Epithelial cell of proximal tubule (primary cell): ENCODE measurements at regions not wholly inside any gene's neighbourhood (a gene's known extent, or its start where the extent isn't known, plus 50 kb on each side); places are given as distances from the start of the nearest gene placed in this dataset.

Experiments
- DNase-seq: peaks from one replicate; pipeline ENCODE4 v3.0.0-alpha.2; 2011; ENCODE audit warnings: low read depth
- H3K4me3 ChIP-seq: 2 replicates; pipeline ENCODE4 v1.5.1; 2011; ENCODE audit warnings: low read depth, mild to moderate bottlenecking, low read length
- TF ChIP-seq, protein P1 (sequence below): conservative IDR thresholded peaks from 2 replicates; pipeline ENCODE4 v1.5.1; 2012; ENCODE audit warnings: low read depth, mild to moderate bottlenecking, low read length

DNA sequence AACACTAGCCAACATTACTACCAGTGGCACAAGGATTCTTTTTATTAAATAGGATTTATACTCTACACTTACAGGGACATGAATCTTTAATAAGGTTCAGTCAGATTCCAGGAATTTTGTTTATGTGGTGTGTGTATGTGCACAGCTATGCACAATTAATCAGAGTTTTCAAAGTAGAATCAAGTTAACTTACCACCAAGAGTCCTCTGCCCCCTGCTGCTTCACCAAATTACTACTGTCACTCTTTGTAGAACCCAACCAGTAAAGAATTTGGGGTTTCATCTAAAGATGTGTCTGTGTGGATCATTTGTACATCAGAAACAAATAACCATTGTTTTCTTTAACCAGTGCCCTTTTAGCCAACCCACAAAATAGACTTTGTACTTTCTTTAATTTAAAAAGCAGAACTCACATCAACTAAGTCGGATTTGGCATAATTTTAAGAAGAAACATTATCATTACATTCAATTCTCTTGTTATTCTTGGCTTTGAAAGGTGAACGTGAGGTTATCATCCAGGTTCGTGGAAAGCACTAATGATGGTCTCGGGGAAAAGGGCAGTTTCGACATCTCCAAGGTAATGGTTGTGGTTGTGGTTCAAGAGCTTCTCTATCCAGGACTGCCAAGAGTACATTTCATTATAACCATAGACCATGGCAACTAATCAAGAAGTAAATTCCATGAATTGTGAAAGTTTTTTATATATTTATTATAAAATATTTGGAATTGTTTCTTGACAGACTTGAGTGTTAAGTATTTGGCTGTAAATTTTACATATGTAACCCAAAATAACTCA lies 514.3 kb upstream of the ID4 start:
- DNase-seq: no peak
- H3K4me3 ChIP-seq: no peak overlapping the region
- TF ChIP-seq, protein P1, sequence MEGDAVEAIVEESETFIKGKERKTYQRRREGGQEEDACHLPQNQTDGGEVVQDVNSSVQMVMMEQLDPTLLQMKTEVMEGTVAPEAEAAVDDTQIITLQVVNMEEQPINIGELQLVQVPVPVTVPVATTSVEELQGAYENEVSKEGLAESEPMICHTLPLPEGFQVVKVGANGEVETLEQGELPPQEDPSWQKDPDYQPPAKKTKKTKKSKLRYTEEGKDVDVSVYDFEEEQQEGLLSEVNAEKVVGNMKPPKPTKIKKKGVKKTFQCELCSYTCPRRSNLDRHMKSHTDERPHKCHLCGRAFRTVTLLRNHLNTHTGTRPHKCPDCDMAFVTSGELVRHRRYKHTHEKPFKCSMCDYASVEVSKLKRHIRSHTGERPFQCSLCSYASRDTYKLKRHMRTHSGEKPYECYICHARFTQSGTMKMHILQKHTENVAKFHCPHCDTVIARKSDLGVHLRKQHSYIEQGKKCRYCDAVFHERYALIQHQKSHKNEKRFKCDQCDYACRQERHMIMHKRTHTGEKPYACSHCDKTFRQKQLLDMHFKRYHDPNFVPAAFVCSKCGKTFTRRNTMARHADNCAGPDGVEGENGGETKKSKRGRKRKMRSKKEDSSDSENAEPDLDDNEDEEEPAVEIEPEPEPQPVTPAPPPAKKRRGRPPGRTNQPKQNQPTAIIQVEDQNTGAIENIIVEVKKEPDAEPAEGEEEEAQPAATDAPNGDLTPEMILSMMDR: peak; percentile 53

- TF ChIP-seq, protein P1: no peak
- no peak for DNase-seq
- no peak overlapping the region for H3K4me3 ChIP-seq
Measured at GRCh38 chr6:19324376-19324775, 512.8 kb upstream of the ID4 start.

DNA sequence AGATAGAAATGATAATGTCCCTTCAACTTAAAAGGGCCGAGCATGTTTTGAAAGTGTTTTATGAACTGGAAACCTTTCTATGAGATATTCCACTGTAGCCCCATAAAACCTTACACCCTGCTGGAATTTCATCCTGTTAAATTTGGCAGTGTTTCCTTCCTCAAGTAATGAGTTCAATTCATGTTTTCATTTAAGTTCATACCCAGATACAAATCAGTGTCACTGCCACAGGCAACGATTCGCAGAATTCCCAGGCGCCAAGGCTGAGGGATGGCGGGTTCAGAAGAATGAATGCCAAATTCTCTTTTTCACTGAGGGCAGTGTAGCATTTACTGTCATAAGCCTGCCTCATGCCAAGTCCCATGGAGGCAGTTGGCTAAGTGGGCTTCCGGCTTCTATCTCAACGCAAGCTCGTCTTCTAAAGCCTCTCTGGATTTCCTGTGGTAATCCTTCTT lies 511.8 kb upstream of the ID4 start:
- TF ChIP-seq, protein P1: no peak
- no peak for DNase-seq

GRCh38 chr6:19327241-19327640 lies 509.9 kb upstream of the ID4 start:
- no peak overlapping the region for H3K4me3 ChIP-seq
- TF ChIP-seq, protein P1: no peak
- no peak for DNase-seq

More for the DNA sequence above, 511.8 kb upstream of the ID4 start:
- no peak overlapping the region for H3K4me3 ChIP-seq

- TF ChIP-seq, protein P1: no peak
- H3K4me3 ChIP-seq: no peak overlapping the region
- DNase-seq: no peak
Measured at GRCh38 chr6:19327661-19328060, 509.5 kb upstream of the ID4 start.

DNA sequence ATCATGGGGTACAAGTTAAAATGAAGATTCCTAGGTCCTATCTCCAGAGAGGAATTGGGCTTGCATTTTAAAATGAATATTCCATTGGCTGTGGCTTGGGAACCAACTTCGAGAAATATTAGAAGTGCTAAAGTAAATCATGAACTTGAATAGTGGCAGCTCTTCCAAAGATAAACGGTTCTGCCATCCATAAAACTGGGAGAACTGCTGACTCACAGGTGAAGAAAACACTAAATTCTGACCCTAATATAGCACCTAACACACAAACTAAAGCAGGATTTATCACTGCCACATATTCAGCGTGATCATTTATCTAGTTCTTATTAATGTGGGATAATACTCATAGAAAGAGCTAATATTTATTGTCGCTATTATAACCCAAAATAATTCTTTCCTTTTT lies 508.1 kb upstream of the ID4 start:
- no peak for DNase-seq
- no peak overlapping the region for H3K4me3 ChIP-seq
- TF ChIP-seq, protein P1: no peak

- TF ChIP-seq, protein P1: no peak
- H3K4me3 ChIP-seq: no peak overlapping the region
- no peak for DNase-seq
Measured at GRCh38 chr6:19331089-19331488, 506.1 kb upstream of the ID4 start.
